HepG2 (cell line): ENCODE measurements at regions not wholly inside any gene's neighbourhood (a gene's known extent, or its start where the extent isn't known, plus 50 kb on each side); places are given as distances from the start of the nearest gene placed in this dataset.

Experiments used
- JUND ChIP-seq: sonication (generic); formaldehyde crosslinking; IDR thresholded peaks from 2 replicates; pipeline ENCODE4 v1.8.0; 2022; ENCODE audit warnings: mild to moderate bottlenecking, missing genetic modification reagents
- NFIC ChIP-seq: IDR thresholded peaks from 2 replicates; pipeline ENCODE4 v1.6.1; 2012; ENCODE audit warnings: mild to moderate bottlenecking, low read length, inconsistent platforms
- RCOR2 ChIP-seq: IDR thresholded peaks from 2 replicates; pipeline ENCODE4 v1.6.1; 2016; ENCODE audit warnings: missing biosample characterization, missing genetic modification reagents
- ZBTB38 ChIP-seq: sonication (generic); formaldehyde crosslinking; IDR thresholded peaks from 2 replicates; pipeline ENCODE4 v1.5.1; 2020; ENCODE audit warnings: mild to moderate bottlenecking, missing genetic modification reagents
- ZNF225 ChIP-seq: sonication (generic); formaldehyde crosslinking; IDR thresholded peaks from 2 replicates; pipeline ENCODE4 v1.4.0; 2020; ENCODE audit warnings: mild to moderate bottlenecking, missing genetic modification reagents
- ZNF343 ChIP-seq: sonication (generic); formaldehyde crosslinking; IDR thresholded peaks from 2 replicates; pipeline ENCODE4 v1.4.0; 2020; ENCODE audit warnings: mild to moderate bottlenecking, missing genetic modification reagents
- ZSCAN25 ChIP-seq: sonication (generic); formaldehyde crosslinking; IDR thresholded peaks from 2 replicates; pipeline ENCODE4 v1.8.0; 2022; ENCODE audit warnings: mild to moderate bottlenecking, missing genetic modification reagents
- TF ChIP-seq, protein P1 (sequence below): sonication (generic); formaldehyde crosslinking; conservative IDR thresholded peaks from 2 replicates; pipeline ENCODE4 v1.8.0; 2022; ENCODE audit warnings: missing genetic modification reagents
- TF ChIP-seq, protein P2 (sequence below): sonication (generic); formaldehyde crosslinking; IDR thresholded peaks from one replicate; pipeline ENCODE4 v1.5.1; 2020; ENCODE audit warnings: mild to moderate bottlenecking, missing genetic modification reagents; ENCODE audit errors: not compliant biosample characterization
- TF ChIP-seq, protein P3 (sequence below): sonication (generic); formaldehyde crosslinking; IDR thresholded peaks from 2 replicates; pipeline ENCODE4 v1.8.0; 2023; ENCODE audit warnings: mild to moderate bottlenecking, missing genetic modification reagents
- TF ChIP-seq, protein P4 (sequence below): sonication (generic); formaldehyde crosslinking; IDR thresholded peaks from 2 replicates; pipeline ENCODE4 v1.9.0; 2022; ENCODE audit warnings: missing genetic modification reagents, mild to moderate bottlenecking, borderline replicate concordance
- TF ChIP-seq, protein P5 (sequence below): sonication (generic); formaldehyde crosslinking; IDR thresholded peaks from 2 replicates; pipeline ENCODE4 v1.4.0; 2020; ENCODE audit warnings: missing genetic modification reagents, borderline replicate concordance
- TF ChIP-seq, protein P6 (sequence below): sonication (generic); formaldehyde crosslinking; IDR thresholded peaks from 2 replicates; pipeline ENCODE4 v1.4.0; 2020; ENCODE audit warnings: missing genetic modification reagents

DNA sequence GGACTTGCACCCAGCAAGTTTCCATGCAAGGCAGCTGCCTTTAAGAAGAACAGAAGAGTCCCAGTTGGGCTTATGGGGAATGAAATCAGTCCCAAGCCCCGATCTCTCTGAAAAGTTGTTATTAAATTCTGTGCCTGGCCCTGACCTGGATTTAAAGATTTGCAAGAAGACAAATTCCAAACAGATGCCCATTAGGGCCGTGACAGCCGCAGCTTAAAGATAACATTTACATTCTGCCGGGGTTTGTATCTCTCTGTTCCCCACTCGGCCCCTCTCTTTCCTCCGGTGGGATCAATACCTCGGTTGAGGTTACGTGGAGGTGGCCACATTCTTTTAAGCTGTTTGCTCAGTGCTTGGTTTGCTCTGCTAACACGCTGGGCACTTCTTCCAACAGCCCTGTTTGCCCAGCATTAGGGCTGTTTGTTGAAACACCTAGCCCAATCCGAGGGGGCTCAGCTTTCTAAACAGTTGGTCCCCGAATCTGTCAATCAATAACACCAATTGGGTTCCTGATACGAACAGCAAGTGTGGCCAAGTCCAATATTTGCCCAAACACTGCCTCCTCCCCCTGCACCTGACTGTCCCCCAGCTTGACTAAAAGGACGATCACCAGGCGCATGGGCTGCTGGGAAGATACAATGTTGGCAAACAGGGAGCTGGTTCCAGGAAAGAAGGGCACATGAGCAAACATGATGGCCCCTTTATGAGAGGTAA, 108.6 kb downstream of the RPLP1 start (continued):
- TF ChIP-seq, protein P1, sequence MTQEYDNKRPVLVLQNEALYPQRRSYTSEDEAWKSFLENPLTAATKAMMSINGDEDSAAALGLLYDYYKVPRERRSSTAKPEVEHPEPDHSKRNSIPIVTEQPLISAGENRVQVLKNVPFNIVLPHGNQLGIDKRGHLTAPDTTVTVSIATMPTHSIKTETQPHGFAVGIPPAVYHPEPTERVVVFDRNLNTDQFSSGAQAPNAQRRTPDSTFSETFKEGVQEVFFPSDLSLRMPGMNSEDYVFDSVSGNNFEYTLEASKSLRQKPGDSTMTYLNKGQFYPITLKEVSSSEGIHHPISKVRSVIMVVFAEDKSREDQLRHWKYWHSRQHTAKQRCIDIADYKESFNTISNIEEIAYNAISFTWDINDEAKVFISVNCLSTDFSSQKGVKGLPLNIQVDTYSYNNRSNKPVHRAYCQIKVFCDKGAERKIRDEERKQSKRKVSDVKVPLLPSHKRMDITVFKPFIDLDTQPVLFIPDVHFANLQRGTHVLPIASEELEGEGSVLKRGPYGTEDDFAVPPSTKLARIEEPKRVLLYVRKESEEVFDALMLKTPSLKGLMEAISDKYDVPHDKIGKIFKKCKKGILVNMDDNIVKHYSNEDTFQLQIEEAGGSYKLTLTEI (CRISPR knock-in tag), result no peak
- TF ChIP-seq ZBTB38 (CRISPR knock-in tag) (no peak), ZSCAN25 (0 out of 2 replicates have a peak, but pooled peaks have one; percentile 17), JUND (CRISPR knock-in tag) (peak; percentile 76; the same call in 1 of the 2 replicates), NFIC (peak; percentile 94), ZNF343 (CRISPR knock-in tag) (no peak), ZNF225 (CRISPR knock-in tag) (no peak), RCOR2 (CRISPR knock-in tag) (no peak)
- TF ChIP-seq, protein P2, sequence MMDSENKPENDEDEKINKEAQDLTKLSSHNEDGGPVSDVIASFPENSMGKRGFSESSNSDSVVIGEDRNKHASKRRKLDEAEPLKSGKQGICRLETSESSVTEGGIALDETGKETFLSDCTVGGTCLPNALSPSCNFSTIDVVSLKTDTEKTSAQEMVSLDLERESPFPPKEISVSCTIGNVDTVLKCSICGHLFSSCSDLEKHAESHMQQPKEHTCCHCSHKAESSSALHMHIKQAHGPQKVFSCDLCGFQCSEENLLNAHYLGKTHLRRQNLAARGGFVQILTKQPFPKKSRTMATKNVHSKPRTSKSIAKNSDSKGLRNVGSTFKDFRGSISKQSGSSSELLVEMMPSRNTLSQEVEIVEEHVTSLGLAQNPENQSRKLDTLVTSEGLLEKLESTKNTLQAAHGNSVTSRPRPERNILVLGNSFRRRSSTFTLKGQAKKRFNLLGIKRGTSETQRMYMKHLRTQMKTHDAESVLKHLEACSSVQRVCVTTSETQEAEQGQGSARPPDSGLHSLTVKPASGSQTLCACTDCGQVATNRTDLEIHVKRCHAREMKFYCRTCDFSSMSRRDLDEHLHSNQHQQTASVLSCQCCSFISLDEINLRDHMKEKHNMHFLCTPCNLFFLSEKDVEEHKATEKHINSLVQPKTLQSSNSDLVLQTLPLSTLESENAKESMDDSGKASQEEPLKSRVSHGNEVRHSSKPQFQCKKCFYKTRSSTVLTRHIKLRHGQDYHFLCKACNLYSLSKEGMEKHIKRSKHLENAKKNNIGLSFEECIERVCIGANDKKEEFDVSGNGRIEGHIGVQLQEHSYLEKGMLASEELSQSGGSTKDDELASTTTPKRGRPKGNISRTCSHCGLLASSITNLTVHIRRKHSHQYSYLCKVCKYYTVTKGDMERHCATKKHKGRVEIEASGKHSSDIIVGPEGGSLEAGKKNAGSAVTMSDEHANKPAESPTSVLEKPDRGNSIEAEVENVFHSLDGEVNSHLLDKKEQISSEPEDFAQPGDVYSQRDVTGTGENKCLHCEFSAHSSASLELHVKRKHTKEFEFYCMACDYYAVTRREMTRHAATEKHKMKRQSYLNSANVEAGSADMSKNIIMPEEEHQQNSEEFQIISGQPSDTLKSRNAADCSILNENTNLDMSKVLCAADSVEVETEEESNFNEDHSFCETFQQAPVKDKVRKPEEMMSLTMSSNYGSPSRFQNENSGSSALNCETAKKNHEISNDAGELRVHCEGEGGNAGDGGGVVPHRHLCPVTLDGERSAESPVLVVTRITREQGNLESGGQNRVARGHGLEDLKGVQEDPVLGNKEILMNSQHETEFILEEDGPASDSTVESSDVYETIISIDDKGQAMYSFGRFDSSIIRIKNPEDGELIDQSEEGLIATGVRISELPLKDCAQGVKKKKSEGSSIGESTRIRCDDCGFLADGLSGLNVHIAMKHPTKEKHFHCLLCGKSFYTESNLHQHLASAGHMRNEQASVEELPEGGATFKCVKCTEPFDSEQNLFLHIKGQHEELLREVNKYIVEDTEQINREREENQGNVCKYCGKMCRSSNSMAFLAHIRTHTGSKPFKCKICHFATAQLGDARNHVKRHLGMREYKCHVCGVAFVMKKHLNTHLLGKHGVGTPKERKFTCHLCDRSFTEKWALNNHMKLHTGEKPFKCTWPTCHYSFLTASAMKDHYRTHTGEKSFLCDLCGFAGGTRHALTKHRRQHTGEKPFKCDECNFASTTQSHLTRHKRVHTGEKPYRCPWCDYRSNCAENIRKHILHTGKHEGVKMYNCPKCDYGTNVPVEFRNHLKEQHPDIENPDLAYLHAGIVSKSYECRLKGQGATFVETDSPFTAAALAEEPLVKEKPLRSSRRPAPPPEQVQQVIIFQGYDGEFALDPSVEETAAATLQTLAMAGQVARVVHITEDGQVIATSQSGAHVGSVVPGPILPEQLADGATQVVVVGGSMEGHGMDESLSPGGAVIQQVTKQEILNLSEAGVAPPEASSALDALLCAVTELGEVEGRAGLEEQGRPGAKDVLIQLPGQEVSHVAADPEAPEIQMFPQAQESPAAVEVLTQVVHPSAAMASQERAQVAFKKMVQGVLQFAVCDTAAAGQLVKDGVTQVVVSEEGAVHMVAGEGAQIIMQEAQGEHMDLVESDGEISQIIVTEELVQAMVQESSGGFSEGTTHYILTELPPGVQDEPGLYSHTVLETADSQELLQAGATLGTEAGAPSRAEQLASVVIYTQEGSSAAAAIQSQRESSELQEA, result no peak
- TF ChIP-seq, protein P3, sequence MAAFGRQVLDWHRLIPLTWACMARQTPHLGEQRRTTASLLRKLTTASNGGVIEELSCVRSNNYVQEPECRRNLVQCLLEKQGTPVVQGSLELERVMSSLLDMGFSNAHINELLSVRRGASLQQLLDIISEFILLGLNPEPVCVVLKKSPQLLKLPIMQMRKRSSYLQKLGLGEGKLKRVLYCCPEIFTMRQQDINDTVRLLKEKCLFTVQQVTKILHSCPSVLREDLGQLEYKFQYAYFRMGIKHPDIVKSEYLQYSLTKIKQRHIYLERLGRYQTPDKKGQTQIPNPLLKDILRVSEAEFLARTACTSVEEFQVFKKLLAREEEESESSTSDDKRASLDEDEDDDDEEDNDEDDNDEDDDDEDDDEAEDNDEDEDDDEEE (CRISPR knock-in tag), result no peak
- TF ChIP-seq, protein P4, sequence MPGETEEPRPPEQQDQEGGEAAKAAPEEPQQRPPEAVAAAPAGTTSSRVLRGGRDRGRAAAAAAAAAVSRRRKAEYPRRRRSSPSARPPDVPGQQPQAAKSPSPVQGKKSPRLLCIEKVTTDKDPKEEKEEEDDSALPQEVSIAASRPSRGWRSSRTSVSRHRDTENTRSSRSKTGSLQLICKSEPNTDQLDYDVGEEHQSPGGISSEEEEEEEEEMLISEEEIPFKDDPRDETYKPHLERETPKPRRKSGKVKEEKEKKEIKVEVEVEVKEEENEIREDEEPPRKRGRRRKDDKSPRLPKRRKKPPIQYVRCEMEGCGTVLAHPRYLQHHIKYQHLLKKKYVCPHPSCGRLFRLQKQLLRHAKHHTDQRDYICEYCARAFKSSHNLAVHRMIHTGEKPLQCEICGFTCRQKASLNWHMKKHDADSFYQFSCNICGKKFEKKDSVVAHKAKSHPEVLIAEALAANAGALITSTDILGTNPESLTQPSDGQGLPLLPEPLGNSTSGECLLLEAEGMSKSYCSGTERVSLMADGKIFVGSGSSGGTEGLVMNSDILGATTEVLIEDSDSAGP (CRISPR knock-in tag), result peak; percentile 48
- TF ChIP-seq, protein P5, sequence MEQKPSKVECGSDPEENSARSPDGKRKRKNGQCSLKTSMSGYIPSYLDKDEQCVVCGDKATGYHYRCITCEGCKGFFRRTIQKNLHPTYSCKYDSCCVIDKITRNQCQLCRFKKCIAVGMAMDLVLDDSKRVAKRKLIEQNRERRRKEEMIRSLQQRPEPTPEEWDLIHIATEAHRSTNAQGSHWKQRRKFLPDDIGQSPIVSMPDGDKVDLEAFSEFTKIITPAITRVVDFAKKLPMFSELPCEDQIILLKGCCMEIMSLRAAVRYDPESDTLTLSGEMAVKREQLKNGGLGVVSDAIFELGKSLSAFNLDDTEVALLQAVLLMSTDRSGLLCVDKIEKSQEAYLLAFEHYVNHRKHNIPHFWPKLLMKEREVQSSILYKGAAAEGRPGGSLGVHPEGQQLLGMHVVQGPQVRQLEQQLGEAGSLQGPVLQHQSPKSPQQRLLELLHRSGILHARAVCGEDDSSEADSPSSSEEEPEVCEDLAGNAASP (CRISPR knock-in tag), result peak; percentile 61; the same call in 1 of the 2 replicates
- TF ChIP-seq, protein P6, sequence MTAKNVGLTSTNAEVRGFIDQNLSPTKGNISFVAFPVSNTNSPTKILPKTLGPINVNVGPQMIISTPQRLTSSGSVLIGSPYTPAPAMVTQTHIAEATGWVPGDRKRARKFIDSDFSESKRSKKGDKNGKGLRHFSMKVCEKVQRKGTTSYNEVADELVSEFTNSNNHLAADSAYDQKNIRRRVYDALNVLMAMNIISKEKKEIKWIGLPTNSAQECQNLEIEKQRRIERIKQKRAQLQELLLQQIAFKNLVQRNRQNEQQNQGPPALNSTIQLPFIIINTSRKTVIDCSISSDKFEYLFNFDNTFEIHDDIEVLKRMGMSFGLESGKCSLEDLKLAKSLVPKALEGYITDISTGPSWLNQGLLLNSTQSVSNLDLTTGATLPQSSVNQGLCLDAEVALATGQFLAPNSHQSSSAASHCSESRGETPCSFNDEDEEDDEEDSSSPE (CRISPR knock-in tag), result no peak
